Inflammatory macrophage treated with lipopolysaccharide for 1 hour (primary cell): ENCODE measurements at regions not wholly inside any gene's neighbourhood (a gene's known extent, or its start where the extent isn't known, plus 50 kb on each side); places are given as distances from the start of the nearest gene placed in this dataset.
"Not testable (repeated sequence)": the region's sequence is repeated elsewhere in the genome, so short reads cannot be mapped to it uniquely, and the experiment has no call there.

ENCODE experiments used
- DNase-seq, 2 donors: peaks; one replicate each; pipeline ENCODE4 v3.0.0-alpha.2; 2020 to 2022

GRCh38 chr15:79156704-79157375, 66.3 kb upstream of the RASGRF1 start:
- DNase-seq: no peak

GRCh38 chr15:79154483-79155135, 64.0 kb upstream of the RASGRF1 start:
- no peak for DNase-seq

GRCh38 chr15:79144290-79144689, 53.7 kb upstream of the RASGRF1 start:
- not testable (repeated sequence) for DNase-seq

GRCh38 chr15:79140846-79141570, 50.4 kb upstream of the RASGRF1 start:
- no peak for DNase-seq
